HepG2 (cell line): ENCODE measurements at regions not wholly inside any gene's neighbourhood (a gene's known extent, or its start where the extent isn't known, plus 50 kb on each side); places are given as distances from the start of the nearest gene placed in this dataset.

ENCODE experiments used
- ATAC-seq: fragments of 200-7000 bp; cut with Tn5 transposase; 3 replicates; pipeline ENCODE4 v1.9.1; 2020; ENCODE audit warnings: mild to moderate bottlenecking, moderate library complexity
- BruUV-seq: library from RNA; stranded (reverse); fragments of 400-500 nt; replicated peaks from 2 replicates; lab custom pipeline; 2021; lab: Mats Ljungman, UMichigan
- CTCF ChIA-PET: fragments of 300-600 bp; formaldehyde crosslinking; extraction: SDS; loops from one replicate; lab custom pipeline; 2021; ENCODE audit warnings: low total read pairs, inconsistent platforms, low intra/inter-chr PET ratio; lab: Yijun Ruan, JAX
- POLR2A ChIA-PET: fragments of 350-600 bp; sonication (Branson Sonifier 250); formaldehyde crosslinking; loops from one replicate; lab custom pipeline; 2020; ENCODE audit warnings: antibody characterized with exemption, inconsistent platforms; lab: Yijun Ruan, JAX
- DNase-seq: peaks from one replicate; pipeline ENCODE4 v3.0.0-alpha.2; 2015; ENCODE audit warnings: low spot score
- FAIRE-seq: peaks from 3 replicates; lab custom pipeline; 2011; peaks lifted over from hg19 to GRCh38; lab: Jason Lieb, UNC
- H2AFZ ChIP-seq: one replicate; pipeline ENCODE4 v1.6.1; 2011; ENCODE audit warnings: low read length, inconsistent platforms
- H3K27ac ChIP-seq: fragments of 300-600 bp; 3 replicates; pipeline ENCODE4 v1.8.0; 2011; ENCODE audit warnings: mixed run types, mild to moderate bottlenecking, mixed read lengths, low read length, inconsistent platforms; ENCODE audit not compliant: insufficient read depth; ENCODE audit errors: extremely low read length
- H3K27me3 ChIP-seq, 2 experiments: fragments of 200-600 bp in 1 of 2; 2 replicates in 1 of 2; 3 replicates in 1 of 2; pipeline versions ENCODE4 v1.6.0 to v1.8.0; 2011; ENCODE audit warnings: low read length in 2 of 2, mild to moderate bottlenecking in 2 of 2, moderate library complexity in 2 of 2, inconsistent platforms in 1 of 2; ENCODE audit not compliant: insufficient read depth in 2 of 2, control insufficient read depth in 1 of 2
- H3K36me3 ChIP-seq, 2 experiments: fragments of 200-600 bp in 1 of 2; replicated peaks in 1 of 2; 2 replicates in 1 of 2; 3 replicates in 1 of 2; pipeline versions ENCODE4 v1.5.1 to v1.8.0; 2011; ENCODE audit warnings: low read length in 2 of 2, inconsistent platforms in 1 of 2; ENCODE audit not compliant: insufficient read depth in 2 of 2, control insufficient read depth in 1 of 2
- H3K4me1 ChIP-seq: 2 replicates; pipeline ENCODE4 v1.5.1; 2012; ENCODE audit warnings: low read length, inconsistent platforms; ENCODE audit not compliant: insufficient read depth
- H3K4me2 ChIP-seq: 2 replicates; pipeline ENCODE4 v1.6.0; 2011; ENCODE audit warnings: low read depth, low read length, inconsistent platforms
- H3K4me3 ChIP-seq, 3 experiments: fragments of 200-600 bp in 1 of 3; sonication (generic), shearing (Covaris generic) in 1 of 3; replicated peaks in 1 of 3; 2 replicates each; pipeline ENCODE4 v1.5.1; 2011 to 2016; ENCODE audit warnings: low read length in 3 of 3, inconsistent platforms in 2 of 3, low read depth in 2 of 3, mild to moderate bottlenecking in 2 of 3, control low read depth in 1 of 3, mixed read lengths in 1 of 3; ENCODE audit not compliant: insufficient read depth in 1 of 3
- H3K79me2 ChIP-seq: one replicate; pipeline ENCODE4 v1.6.1; 2011; ENCODE audit warnings: low read length, inconsistent platforms; ENCODE audit not compliant: insufficient read depth
- H3K9ac ChIP-seq: 2 replicates; pipeline ENCODE4 v1.6.0; 2011; ENCODE audit warnings: mild to moderate bottlenecking, low read depth, low read length, inconsistent platforms; ENCODE audit not compliant: insufficient read depth
- H3K9me3 ChIP-seq: 2 replicates; pipeline ENCODE4 v1.5.1; 2012; ENCODE audit warnings: mild to moderate bottlenecking, low read length
- H4K20me1 ChIP-seq: 2 replicates; pipeline ENCODE4 v1.6.0; 2011; ENCODE audit warnings: inconsistent platforms, mild to moderate bottlenecking, low read length, moderate library complexity; ENCODE audit not compliant: insufficient read depth
- CREB3 ChIP-seq: sonication (generic); formaldehyde crosslinking; IDR thresholded peaks from 2 replicates; pipeline ENCODE4 v1.5.0; 2020; ENCODE audit warnings: missing genetic modification reagents
- ELF1 ChIP-seq: sonication (generic); formaldehyde crosslinking; IDR thresholded peaks from 2 replicates; pipeline ENCODE4 v1.4.0; 2020; ENCODE audit warnings: missing genetic modification reagents
- EP300 ChIP-seq, 3 experiments: sonication (generic) in 1 of 3; formaldehyde crosslinking in 1 of 3; IDR thresholded peaks; 2 replicates each; pipeline versions ENCODE4 v1.5.1 to v1.6.1; 2011 to 2020; ENCODE audit warnings: low read depth in 2 of 3, low read length in 2 of 3, borderline replicate concordance in 1 of 3, improper control_type of control experiment in 1 of 3, mild to moderate bottlenecking in 1 of 3, missing genetic modification reagents in 1 of 3, moderate library complexity in 1 of 3
- HCFC1 ChIP-seq: fragments of 150-350 bp; IDR thresholded peaks from 2 replicates; pipeline ENCODE4 v1.6.1; 2014; ENCODE audit warnings: low read depth, low read length
- LBX2 ChIP-seq: sonication (generic); formaldehyde crosslinking; IDR thresholded peaks from 2 replicates; pipeline ENCODE4 v1.5.0; 2020; ENCODE audit warnings: missing genetic modification reagents, mild to moderate bottlenecking, borderline replicate concordance
- SMAD3 ChIP-seq: sonication (generic); formaldehyde crosslinking; IDR thresholded peaks from 2 replicates; pipeline ENCODE4 v1.4.0; 2020; ENCODE audit warnings: missing genetic modification reagents
- STAG1 ChIP-seq: sonication (generic); formaldehyde crosslinking; IDR thresholded peaks from 2 replicates; pipeline ENCODE4 v1.4.0; 2020; ENCODE audit warnings: missing genetic modification reagents
- TRAFD1 ChIP-seq: sonication (generic); formaldehyde crosslinking; IDR thresholded peaks from 2 replicates; pipeline ENCODE4 v1.5.1; 2020; ENCODE audit warnings: missing genetic modification reagents, mild to moderate bottlenecking, borderline replicate concordance
- ZFP82 ChIP-seq: sonication (generic); formaldehyde crosslinking; IDR thresholded peaks from 2 replicates; pipeline ENCODE4 v1.5.1; 2020; ENCODE audit warnings: mild to moderate bottlenecking, missing genetic modification reagents, borderline replicate concordance
- ZFY ChIP-seq: sonication (generic); formaldehyde crosslinking; IDR thresholded peaks from 2 replicates; pipeline ENCODE4 v1.4.0; 2020; ENCODE audit warnings: missing genetic modification reagents
- ZNF432 ChIP-seq: sonication (generic); formaldehyde crosslinking; IDR thresholded peaks from 2 replicates; pipeline ENCODE4 v1.5.0; 2020; ENCODE audit warnings: missing genetic modification reagents, mild to moderate bottlenecking, borderline replicate concordance
- ZNF7 ChIP-seq: IDR thresholded peaks from 2 replicates; pipeline ENCODE4 v1.6.1; 2016; ENCODE audit warnings: missing biosample characterization, missing genetic modification reagents
- in situ Hi-C: cut with HindIII; loops from 2 replicates; pipeline ENCODE4 v1.10.0; 2017; ENCODE audit warnings: low pct_unique_long_range_greater_than_20kb; ENCODE audit not compliant: extremely low pct_ligation_motif_present
- intact Hi-C: fragments of 100-400 bp; cut with micrococcal nuclease; formaldehyde crosslinking; loops from one replicate; pipeline ENCODE4 v1.10.0; 2022; ENCODE audit not compliant: unreplicated experiment
- TF ChIP-seq, protein P1 (sequence below): sonication (generic); formaldehyde crosslinking; IDR thresholded peaks from 2 replicates; pipeline ENCODE4 v1.4.0; 2020; ENCODE audit warnings: missing genetic modification reagents, borderline replicate concordance

GRCh38 chr1:69103705-69104385 is 463.9 kb upstream of the LRRC7 start (continued):
- no peak for TF ChIP-seq EP300 (IDR thresholded peaks at IDR 0.05; ENCODE audit: low read depth in 2 of 2, low read length in 2 of 2)
- no peak for TF ChIP-seq EP300 (CRISPR knock-in tag; IDR thresholded peaks at IDR 0.05; ENCODE audit: borderline replicate concordance)
- TF ChIP-seq LBX2 (CRISPR knock-in tag) = no peak
- no peak for TF ChIP-seq ZFP82 (CRISPR knock-in tag)
- TF ChIP-seq ZNF7 = no peak
- TF ChIP-seq, all 625 proteins: peak for 0

DNA sequence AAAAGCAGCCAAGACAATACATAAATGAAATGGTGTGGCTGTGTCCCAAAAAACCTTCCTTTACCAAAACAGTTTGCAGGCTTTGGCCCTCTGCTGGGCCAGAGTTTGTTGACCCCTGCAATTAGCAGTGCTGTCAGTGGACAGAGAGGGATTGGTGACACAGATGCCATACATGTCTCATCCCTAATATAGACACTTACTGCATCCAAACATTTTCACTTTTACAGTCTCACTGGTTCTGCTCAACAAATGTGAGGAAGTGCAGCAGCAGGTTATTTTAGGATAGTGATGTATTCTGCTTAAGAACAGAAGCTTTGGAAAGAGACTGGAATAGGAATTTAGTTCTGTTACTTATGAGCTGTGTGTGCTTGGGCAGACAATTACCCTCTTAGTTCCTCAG is 462.8 kb upstream of the LRRC7 start:
- Histone ChIP-seq H3K79me2 (no peaks in the 10 kb centered on the region), H3K27me3 (no peaks in the 10 kb centered on the region), H3K4me1 (no peaks in the 10 kb centered on the region), H3K4me3 (no peak overlapping the region), H3K36me3 (no peaks in the 10 kb centered on the region), H3K4me2 (no peak overlapping the region), H2AFZ (no peak overlapping the region), H3K9ac (no peak overlapping the region), H3K27ac (no peak overlapping the region), H3K9me3 (peaks cover 75% of the 10 kb centered on the region), H4K20me1 (no peaks in the 10 kb centered on the region)
- no peak for ATAC-seq
- intact Hi-C loops (no loop called here), in situ Hi-C loops (no loop called here)
- no TSS peak for BruUV-seq
- CTCF ChIA-PET = no interaction called here
- POLR2A ChIA-PET = no interaction called here
- no peak for FAIRE-seq
- no peak for DNase-seq
- no peak for TF ChIP-seq SMAD3
- no peak for TF ChIP-seq HCFC1
- no peak for TF ChIP-seq TRAFD1 (CRISPR knock-in tag)
- TF ChIP-seq ELF1 = no peak
- no peak for TF ChIP-seq ZNF432 (CRISPR knock-in tag)
- TF ChIP-seq, protein P1, sequence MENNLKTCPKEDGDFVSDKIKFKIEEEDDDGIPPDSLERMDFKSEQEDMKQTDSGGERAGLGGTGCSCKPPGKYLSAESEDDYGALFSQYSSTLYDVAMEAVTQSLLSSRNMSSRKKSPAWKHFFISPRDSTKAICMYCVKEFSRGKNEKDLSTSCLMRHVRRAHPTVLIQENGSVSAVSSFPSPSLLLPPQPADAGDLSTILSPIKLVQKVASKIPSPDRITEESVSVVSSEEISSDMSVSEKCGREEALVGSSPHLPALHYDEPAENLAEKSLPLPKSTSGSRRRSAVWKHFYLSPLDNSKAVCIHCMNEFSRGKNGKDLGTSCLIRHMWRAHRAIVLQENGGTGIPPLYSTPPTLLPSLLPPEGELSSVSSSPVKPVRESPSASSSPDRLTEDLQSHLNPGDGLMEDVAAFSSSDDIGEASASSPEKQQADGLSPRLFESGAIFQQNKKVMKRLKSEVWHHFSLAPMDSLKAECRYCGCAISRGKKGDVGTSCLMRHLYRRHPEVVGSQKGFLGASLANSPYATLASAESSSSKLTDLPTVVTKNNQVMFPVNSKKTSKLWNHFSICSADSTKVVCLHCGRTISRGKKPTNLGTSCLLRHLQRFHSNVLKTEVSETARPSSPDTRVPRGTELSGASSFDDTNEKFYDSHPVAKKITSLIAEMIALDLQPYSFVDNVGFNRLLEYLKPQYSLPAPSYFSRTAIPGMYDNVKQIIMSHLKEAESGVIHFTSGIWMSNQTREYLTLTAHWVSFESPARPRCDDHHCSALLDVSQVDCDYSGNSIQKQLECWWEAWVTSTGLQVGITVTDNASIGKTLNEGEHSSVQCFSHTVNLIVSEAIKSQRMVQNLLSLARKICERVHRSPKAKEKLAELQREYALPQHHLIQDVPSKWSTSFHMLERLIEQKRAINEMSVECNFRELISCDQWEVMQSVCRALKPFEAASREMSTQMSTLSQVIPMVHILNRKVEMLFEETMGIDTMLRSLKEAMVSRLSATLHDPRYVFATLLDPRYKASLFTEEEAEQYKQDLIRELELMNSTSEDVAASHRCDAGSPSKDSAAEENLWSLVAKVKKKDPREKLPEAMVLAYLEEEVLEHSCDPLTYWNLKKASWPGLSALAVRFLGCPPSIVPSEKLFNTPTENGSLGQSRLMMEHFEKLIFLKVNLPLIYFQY (CRISPR knock-in tag) = no peak
- TF ChIP-seq ZFY (CRISPR knock-in tag) = no peak
- TF ChIP-seq CREB3 (CRISPR knock-in tag) = no peak
- TF ChIP-seq STAG1 (CRISPR knock-in tag) = no peak
